ENCODE measurements at regions not wholly inside any gene's neighbourhood (a gene's known extent, or its start where the extent isn't known, plus 50 kb on each side); places are given as distances from the start of the nearest gene placed in this dataset.

GRCh38 chr4:23584024-23584423, 305.8 kb downstream of the PPARGC1A start:
- Histone ChIP-seq H3K4me1 (ENCODE audit: control insufficient read depth, low read length) (no peaks in the 10 kb centered on the region), H3K4me2 (ENCODE audit: low read length) (no peak overlapping the region), H3K27ac (ENCODE audit: low read depth, low read length) (no peak overlapping the region), H3K4me3 (ENCODE audit: low read length) (no peak overlapping the region), H3K27me3 (ENCODE audit: control insufficient read depth, low read length) (no peaks in the 10 kb centered on the region), H3K9me3 (ENCODE audit: control insufficient read depth, insufficient read depth, low read length) (no peaks in the 10 kb centered on the region), H3K36me3 (ENCODE audit: control insufficient read depth, low read length) (no peaks in the 10 kb centered on the region), H3K9me2 (replicated peaks; ENCODE audit: control insufficient read depth, low read length) (no peaks in the 10 kb centered on the region), H4K20me1 (ENCODE audit: control insufficient read depth, insufficient read depth, low read depth, low read length) (no peaks in the 10 kb centered on the region), H3F3A (ENCODE audit: control insufficient read depth, insufficient read depth) (no peaks in the 10 kb centered on the region), H3K79me2 (ENCODE audit: control insufficient read depth, low read length) (no peaks in the 10 kb centered on the region)
- no peak for TF ChIP-seq EZH2phosphoT487 (IDR thresholded peaks at IDR 0.05; ENCODE audit: borderline replicate concordance, low read length)
- TF ChIP-seq, protein P1, sequence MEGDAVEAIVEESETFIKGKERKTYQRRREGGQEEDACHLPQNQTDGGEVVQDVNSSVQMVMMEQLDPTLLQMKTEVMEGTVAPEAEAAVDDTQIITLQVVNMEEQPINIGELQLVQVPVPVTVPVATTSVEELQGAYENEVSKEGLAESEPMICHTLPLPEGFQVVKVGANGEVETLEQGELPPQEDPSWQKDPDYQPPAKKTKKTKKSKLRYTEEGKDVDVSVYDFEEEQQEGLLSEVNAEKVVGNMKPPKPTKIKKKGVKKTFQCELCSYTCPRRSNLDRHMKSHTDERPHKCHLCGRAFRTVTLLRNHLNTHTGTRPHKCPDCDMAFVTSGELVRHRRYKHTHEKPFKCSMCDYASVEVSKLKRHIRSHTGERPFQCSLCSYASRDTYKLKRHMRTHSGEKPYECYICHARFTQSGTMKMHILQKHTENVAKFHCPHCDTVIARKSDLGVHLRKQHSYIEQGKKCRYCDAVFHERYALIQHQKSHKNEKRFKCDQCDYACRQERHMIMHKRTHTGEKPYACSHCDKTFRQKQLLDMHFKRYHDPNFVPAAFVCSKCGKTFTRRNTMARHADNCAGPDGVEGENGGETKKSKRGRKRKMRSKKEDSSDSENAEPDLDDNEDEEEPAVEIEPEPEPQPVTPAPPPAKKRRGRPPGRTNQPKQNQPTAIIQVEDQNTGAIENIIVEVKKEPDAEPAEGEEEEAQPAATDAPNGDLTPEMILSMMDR (IDR thresholded peaks at IDR 0.05; ENCODE audit: low read depth, low read length, poor library complexity, severe bottlenecking) = no peak

DNA sequence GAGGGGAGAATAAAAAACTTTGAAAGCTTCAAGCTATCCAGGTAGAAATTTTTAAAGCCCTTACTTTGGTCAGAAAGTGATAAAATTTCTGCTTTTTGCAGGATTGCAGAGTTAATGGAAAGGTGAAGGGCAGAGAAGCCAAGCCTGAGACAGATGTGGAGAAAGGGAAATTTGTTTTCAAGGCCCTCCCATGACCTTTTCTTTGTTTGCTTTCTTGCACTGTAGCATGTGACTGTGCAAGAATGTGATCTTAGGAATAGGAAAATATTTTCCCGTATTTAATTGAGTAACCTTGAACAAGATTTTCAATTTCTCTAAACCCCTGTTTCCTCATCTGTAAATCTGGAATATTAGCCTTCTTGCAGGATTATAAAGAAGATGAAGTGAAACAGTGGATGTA, 307.2 kb downstream of the PPARGC1A start:
- H3K9me3 ChIP-seq (ENCODE audit: control insufficient read depth, insufficient read depth, low read length) = no peaks in the 10 kb centered on the region
- no peak for TF ChIP-seq EZH2phosphoT487 (IDR thresholded peaks at IDR 0.05; ENCODE audit: borderline replicate concordance, low read length)
- TF ChIP-seq, protein P1 (IDR thresholded peaks at IDR 0.05; ENCODE audit: low read depth, low read length, poor library complexity, severe bottlenecking) = no peak
- H3K36me3 ChIP-seq (ENCODE audit: control insufficient read depth, low read length) = no peaks in the 10 kb centered on the region
- no peaks in the 10 kb centered on the region for H3K79me2 ChIP-seq (ENCODE audit: control insufficient read depth, low read length)
- no peaks in the 10 kb centered on the region for H3F3A ChIP-seq (ENCODE audit: control insufficient read depth, insufficient read depth)
- no peak overlapping the region for H3K27ac ChIP-seq (ENCODE audit: low read depth, low read length)
- H3K4me1 ChIP-seq (ENCODE audit: control insufficient read depth, low read length) = no peaks in the 10 kb centered on the region
- no peaks in the 10 kb centered on the region for H4K20me1 ChIP-seq (ENCODE audit: control insufficient read depth, insufficient read depth, low read depth, low read length)
- no peak overlapping the region for H3K4me3 ChIP-seq (ENCODE audit: low read length)
- no peaks in the 10 kb centered on the region for H3K9me2 ChIP-seq (replicated peaks; ENCODE audit: control insufficient read depth, low read length)
- no peak overlapping the region for H3K4me2 ChIP-seq (ENCODE audit: low read length)
- H3K27me3 ChIP-seq (ENCODE audit: control insufficient read depth, low read length) = no peaks in the 10 kb centered on the region

GRCh38 chr4:23579166-23579565, 310.7 kb downstream of the PPARGC1A start:
- TF ChIP-seq, protein P1 (IDR thresholded peaks at IDR 0.05; ENCODE audit: low read depth, low read length, poor library complexity, severe bottlenecking) = no peak
- TF ChIP-seq EZH2phosphoT487 (IDR thresholded peaks at IDR 0.05; ENCODE audit: borderline replicate concordance, low read length) = no peak
- no peak overlapping the region for H3K4me2 ChIP-seq (ENCODE audit: low read length)
- no peaks in the 10 kb centered on the region for H3K79me2 ChIP-seq (ENCODE audit: control insufficient read depth, low read length)
- no peaks in the 10 kb centered on the region for H3K9me2 ChIP-seq (replicated peaks; ENCODE audit: control insufficient read depth, low read length)
- H4K20me1 ChIP-seq (ENCODE audit: control insufficient read depth, insufficient read depth, low read depth, low read length) = no peaks in the 10 kb centered on the region
- H3K36me3 ChIP-seq (ENCODE audit: control insufficient read depth, low read length) = no peaks in the 10 kb centered on the region
- no peak overlapping the region for H3K4me3 ChIP-seq (ENCODE audit: low read length)
- H3K27me3 ChIP-seq (ENCODE audit: control insufficient read depth, low read length) = no peaks in the 10 kb centered on the region
- no peak overlapping the region for H3K27ac ChIP-seq (ENCODE audit: low read depth, low read length)
- H3K4me1 ChIP-seq (ENCODE audit: control insufficient read depth, low read length) = no peaks in the 10 kb centered on the region
- H3F3A ChIP-seq (ENCODE audit: control insufficient read depth, insufficient read depth) = no peaks in the 10 kb centered on the region
- H3K9me3 ChIP-seq (ENCODE audit: control insufficient read depth, insufficient read depth, low read length) = no peaks in the 10 kb centered on the region

DNA sequence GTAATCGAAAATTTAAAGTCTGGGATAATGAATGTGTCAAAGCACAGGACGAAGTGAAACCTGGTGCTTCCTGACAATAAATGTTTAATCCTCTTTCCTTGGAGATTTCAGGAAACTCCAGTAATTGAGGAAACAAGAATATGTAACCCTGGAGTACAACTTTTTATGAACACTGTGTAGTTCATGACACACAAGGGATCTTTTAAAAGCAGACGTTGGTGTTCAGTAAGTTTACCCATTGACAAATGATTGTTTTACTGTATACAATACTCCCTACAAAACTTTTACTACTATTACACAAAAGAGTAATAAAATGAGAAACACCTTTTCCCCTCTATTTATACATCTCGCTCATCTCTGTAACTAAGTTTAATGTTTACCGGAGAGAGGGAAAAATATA, 312.4 kb downstream of the PPARGC1A start:
- no peak for TF ChIP-seq EZH2phosphoT487 (IDR thresholded peaks at IDR 0.05; ENCODE audit: borderline replicate concordance, low read length)
- TF ChIP-seq, protein P1 (IDR thresholded peaks at IDR 0.05; ENCODE audit: low read depth, low read length, poor library complexity, severe bottlenecking) = no peak

More for the DNA sequence above, 312.4 kb downstream of the PPARGC1A start:
- H4K20me1 ChIP-seq (ENCODE audit: control insufficient read depth, insufficient read depth, low read depth, low read length) = no peaks in the 10 kb centered on the region
- no peaks in the 10 kb centered on the region for H3K27me3 ChIP-seq (ENCODE audit: control insufficient read depth, low read length)
- no peak overlapping the region for H3K27ac ChIP-seq (ENCODE audit: low read depth, low read length)
- H3K4me2 ChIP-seq (ENCODE audit: low read length) = no peak overlapping the region
- no peak overlapping the region for H3K4me3 ChIP-seq (ENCODE audit: low read length)
- no peaks in the 10 kb centered on the region for H3K4me1 ChIP-seq (ENCODE audit: control insufficient read depth, low read length)
- no peaks in the 10 kb centered on the region for H3K36me3 ChIP-seq (ENCODE audit: control insufficient read depth, low read length)
- H3F3A ChIP-seq (ENCODE audit: control insufficient read depth, insufficient read depth) = no peaks in the 10 kb centered on the region
- H3K79me2 ChIP-seq (ENCODE audit: control insufficient read depth, low read length) = no peaks in the 10 kb centered on the region
- no peaks in the 10 kb centered on the region; the same call in 1 of the 2 replicates for H3K9me3 ChIP-seq (ENCODE audit: control insufficient read depth, insufficient read depth, low read length)
- no peaks in the 10 kb centered on the region for H3K9me2 ChIP-seq (replicated peaks; ENCODE audit: control insufficient read depth, low read length)
